ENCODE measurements at regions not wholly inside any gene's neighbourhood (a gene's known extent, or its start where the extent isn't known, plus 50 kb on each side); places are given as distances from the start of the nearest gene placed in this dataset.
"Not testable (repeated sequence)": the region's sequence is repeated elsewhere in the genome, so short reads cannot be mapped to it uniquely, and the experiment has no call there.

GRCh38 chr4:115292320-115293092 lies 179.1 kb upstream of the NDST4 start:
- no peak for DNase-seq

- no peak for DNase-seq
These were observed 174.0 kb upstream of the NDST4 start for GRCh38 chr4:115287426-115287825.

GRCh38 chr4:115279330-115279729 lies 165.9 kb upstream of the NDST4 start:
- DNase-seq: no peak

DNA sequence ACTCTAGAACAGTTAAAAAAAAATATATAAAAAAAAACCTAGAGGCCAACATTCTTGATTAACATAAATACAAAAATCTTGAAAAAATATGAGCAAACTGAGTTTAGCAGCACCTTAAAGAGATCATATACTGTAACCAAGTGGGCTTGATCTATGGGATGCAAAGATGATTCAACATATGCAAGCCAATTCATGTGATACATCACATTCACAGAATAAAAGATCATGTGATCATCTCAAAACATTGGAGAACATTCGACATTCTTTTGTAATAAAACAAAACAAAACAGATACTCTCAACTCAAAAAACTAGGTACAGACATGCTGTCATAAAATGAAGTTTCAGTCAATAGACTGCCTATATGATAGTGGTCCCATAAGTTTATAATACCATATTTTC lies 165.4 kb upstream of the NDST4 start:
- no peak for DNase-seq

DNA sequence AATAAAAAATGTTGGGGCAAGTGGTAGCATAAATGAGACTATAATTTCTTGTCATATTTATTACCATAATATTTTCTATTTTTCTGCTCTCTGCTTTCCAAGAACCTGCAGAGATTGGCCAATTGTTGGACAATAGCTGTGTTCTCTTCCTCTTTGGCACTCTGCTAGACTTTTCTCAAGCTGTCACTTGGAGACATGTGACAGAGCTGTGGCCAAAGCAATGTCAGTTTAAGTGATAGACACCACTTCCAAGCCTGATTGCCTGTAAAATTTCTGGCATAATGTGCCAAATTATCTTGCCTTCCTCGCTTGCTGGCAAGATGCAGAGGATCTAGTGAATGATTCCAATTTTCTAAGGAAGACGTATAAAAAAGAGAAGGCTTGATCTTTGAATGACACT lies 162.2 kb upstream of the NDST4 start:
- DNase-seq: no peak

DNA sequence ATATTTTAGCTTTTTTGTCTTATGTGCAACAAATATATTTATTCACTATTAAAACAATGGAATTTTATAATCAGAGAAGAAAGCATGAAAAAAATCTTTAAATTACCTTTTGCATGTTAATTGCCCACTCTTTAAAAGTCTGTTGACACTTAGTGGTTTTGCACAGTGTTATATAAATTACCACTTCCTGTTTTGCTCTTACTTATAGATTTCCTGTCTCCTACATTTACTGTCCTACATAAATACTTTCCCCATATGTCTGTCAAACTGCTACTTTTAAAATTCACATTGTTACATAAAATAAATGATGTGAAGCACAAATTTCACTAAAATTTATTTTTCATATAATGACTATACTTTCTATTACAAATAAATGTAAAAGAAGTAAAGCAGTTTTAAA lies 161.1 kb upstream of the NDST4 start:
- DNase-seq: peak in 1 of 2 donors; percentile 33

DNA sequence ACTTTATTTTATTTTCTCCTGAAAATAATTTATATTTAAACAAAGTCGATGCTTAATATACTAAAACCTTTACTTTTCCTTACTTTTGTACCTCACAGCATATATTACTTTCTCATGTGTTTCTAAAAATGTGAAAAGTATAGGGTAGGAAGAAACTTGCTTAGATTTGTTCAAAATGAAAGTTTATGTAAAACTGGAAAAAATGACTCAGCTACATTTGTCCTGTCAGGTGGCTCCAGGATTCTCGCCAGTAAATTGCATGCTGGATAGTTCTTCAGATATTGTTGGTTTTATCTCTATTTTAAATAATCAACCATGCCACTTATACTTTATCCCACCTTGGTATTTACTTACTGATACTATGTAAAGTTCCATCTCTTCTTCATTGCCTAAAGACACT lies 159.2 kb upstream of the NDST4 start:
- DNase-seq: no peak

DNA sequence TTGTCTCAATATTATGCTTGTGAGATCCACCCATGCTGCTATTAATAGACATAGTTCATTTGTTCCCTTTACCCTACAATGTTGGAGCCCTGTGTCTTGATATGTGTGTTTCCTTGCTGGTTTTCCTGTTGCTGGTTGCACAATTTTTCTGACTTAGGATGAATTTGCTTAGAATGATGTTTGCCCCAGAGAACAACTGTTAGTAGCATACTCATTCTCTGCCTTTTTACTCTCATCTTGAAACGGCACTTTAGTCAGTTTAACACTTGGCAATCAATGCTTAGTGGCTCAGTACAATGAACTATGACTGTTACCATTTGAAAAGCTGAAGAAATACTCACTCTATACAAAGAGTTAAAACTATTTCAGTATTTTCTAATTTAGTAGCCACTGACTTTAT lies 158.8 kb upstream of the NDST4 start:
- no peak for DNase-seq

DNA sequence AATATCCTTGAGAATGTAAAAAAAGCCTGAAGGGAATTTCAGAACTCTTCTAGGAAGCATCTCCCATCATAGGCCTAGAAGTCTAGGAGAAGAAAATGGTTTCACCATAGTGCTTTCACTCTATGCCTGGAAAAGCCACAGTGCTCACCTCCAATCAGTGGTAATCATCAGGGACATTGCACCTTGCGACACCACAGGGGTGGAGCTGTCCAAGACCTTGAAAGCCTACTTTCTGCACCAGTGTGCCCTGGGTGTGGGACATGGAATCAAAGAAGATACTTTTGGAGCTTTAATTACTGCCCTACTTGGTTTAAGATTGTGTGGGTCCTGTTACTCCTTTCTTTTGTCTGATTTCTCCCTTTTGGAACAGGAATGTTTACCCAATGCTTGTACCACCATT lies 146.8 kb upstream of the NDST4 start:
- no peak for DNase-seq

DNA sequence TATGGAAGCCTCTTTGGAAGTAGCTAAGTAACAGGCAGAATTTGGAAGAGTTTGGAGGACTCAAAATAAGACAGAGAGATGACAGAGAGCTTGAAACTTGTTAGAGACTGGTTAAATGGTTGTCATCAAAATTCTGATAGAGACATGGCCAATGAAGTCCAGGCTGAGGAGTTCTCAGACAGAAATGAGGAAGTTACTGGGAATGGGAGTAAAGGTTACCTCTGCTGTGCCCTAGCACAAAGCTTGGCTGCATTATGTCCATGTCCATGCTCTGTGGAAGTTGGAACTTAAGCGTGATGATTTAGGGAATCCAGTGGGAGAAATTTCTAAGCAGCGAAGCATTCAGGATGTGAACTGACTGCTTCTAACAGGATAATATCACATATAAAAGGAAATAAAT lies 146.2 kb upstream of the NDST4 start:
- no peak for DNase-seq

DNA sequence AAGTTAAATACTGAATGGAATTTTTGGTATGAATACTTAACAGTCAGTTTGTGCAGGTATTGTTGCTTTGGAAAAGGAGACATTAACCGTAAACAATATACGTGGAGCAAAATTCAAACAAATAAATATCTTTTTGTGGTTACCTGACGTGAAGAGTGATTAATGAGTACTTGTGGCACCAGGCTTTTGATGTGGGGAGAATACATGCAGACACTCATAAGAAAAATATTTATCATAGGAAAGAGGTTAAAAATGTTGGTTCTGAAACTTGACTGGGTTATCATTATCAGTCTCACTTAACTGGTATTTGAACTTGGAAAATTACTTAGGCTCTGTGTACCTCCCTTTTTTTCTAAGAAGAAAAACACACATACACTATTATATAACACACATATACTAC lies 136.4 kb upstream of the NDST4 start:
- DNase-seq: no peak

GRCh38 chr4:115234405-115235093 lies 121.1 kb upstream of the NDST4 start:
- peak in 1 of 2 donors; percentile 21 for DNase-seq

GRCh38 chr4:115233600-115233999 lies 120.2 kb upstream of the NDST4 start:
- DNase-seq: no peak

- no peak for DNase-seq
These were observed 116.5 kb upstream of the NDST4 start for GRCh38 chr4:115229873-115230272.

DNA sequence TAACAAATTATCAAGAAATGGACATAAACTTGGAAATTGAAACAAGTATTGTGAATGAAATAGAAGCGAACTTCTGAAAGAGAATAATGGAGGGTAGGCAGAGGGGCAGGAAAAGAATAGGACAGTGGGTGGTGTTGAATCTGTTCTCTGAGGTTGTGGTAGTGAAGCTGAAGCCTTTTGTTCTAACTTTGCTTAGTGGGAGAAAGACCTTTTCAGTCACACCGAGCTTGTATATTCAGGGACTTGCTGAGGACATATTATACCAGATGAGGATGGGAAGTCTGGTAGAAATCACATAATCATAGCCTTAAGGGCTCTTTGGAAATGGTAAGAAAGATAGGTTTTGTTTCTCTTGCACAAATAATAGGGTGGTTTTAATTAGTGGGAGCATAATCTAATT lies 115.4 kb upstream of the NDST4 start:
- DNase-seq: no peak

GRCh38 chr4:115222061-115222460 lies 108.6 kb upstream of the NDST4 start:
- DNase-seq: no peak

- no peak for DNase-seq
These were observed 106.4 kb upstream of the NDST4 start for GRCh38 chr4:115219862-115220261.

- no peak for DNase-seq
These were observed 106.0 kb upstream of the NDST4 start for GRCh38 chr4:115219315-115219860.

GRCh38 chr4:115215935-115216334 lies 102.5 kb upstream of the NDST4 start:
- DNase-seq: no peak

DNA sequence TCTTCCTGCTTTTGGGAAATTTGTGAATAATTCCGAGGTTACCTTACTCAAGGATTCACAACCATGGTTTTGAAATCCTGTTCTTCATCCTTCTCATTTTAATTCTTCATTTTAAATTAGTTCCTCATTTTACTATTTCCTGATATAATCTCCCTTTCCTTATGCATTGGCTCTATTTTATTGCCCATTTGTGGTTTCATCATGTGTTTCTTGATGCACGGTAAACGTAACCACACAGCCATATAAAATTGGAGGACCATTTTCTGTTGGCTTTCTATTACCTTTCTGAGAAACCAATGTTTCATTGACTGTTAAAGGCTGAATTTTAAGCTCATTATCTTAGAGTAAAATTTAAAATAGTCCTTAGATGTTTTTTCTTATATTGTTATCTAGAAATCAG lies 100.3 kb upstream of the NDST4 start:
- DNase-seq: no peak

- DNase-seq: no peak
These were observed 87.6 kb upstream of the NDST4 start for GRCh38 chr4:115201042-115201330.

DNA sequence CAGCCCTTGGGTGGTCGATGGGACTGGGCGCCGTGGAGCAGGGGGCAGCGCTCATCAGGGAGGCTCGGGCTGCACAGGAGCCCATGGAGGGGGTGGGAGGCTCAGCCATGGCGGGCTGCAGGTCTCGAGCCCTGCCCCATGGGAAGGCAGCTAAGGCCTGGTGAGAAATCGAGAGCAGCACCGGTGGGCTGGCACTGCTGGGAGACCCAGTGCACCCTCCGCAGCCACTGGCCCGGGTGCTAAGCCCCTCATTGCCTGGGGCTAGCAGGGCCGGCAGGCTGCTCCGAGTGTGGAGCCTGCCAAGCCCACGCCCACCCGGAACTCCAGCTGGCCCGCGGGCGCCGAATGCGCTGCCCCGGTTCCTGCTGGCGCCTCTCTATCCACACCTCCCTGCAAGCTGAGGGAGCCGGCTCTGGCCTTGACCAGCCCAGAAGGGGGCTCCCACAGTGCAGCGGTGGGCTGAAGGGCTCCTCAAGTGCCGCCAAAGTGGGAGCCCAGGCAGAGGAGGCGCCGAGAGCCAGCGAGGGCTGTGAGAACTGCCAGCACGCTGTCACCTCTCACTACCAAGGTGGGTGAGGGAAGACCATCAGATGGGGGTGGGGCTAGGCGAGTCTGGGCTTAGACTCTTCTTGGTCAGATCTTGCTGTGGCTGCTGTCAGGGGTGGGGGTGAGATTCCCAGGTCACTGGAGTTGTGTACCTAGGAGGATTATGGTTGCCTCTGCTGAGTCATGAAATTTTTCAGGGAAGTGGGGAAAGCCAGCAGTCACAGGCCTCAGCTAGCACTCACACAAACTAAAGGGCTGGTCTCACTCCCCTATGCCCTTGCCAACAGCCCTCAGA lies 87.0 kb upstream of the NDST4 start:
- not testable (repeated sequence) for DNase-seq

DNA sequence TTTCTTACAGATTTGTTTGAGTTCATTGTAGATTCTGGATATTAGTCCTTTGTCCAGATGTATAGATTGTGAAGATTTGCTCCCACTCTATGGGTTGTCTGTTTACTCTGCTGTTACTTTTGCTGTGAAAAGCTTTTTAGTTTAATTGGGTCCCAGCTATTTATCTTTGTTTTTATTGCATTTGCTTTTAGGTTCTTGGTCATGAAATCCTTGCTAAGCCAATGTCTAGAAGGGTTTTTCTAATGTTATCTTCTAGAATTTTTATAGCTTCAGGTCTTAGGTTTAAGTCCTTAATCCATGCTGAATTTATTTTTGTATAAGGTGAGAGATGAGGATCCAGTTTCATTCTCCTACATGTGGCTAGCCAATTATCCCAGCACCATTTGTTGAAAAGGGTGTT lies 81.2 kb upstream of the NDST4 start:
- not testable (repeated sequence) for DNase-seq

DNA sequence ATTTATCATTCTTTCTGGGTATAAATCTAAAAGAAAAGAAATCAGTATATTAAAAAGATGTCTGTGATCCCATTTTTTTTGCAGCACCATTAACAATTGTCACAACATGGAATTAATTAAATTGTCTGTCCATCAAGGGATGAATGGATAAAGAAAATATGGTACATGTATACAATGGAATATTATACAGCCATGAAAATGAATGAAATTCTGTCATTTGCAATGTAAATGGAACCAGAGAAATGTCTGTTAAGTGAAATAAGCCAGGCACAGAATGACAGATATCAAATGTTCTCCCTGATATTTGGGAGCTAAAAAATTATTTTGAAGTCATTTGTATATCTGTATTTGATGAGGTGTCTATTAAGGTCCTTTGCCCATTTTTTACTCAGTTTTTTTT lies 77.1 kb upstream of the NDST4 start:
- DNase-seq: no peak

Measured in CD4-positive, alpha-beta T cell treated with Interleukin-4 for 1 hour (primary cell).